ENCODE measurements at regions not wholly inside any gene's neighbourhood (a gene's known extent, or its start where the extent isn't known, plus 50 kb on each side); places are given as distances from the start of the nearest gene placed in this dataset.
A peak's percentile ranks its signal among the peaks of the same experiment; 100 is the strongest.

DNA sequence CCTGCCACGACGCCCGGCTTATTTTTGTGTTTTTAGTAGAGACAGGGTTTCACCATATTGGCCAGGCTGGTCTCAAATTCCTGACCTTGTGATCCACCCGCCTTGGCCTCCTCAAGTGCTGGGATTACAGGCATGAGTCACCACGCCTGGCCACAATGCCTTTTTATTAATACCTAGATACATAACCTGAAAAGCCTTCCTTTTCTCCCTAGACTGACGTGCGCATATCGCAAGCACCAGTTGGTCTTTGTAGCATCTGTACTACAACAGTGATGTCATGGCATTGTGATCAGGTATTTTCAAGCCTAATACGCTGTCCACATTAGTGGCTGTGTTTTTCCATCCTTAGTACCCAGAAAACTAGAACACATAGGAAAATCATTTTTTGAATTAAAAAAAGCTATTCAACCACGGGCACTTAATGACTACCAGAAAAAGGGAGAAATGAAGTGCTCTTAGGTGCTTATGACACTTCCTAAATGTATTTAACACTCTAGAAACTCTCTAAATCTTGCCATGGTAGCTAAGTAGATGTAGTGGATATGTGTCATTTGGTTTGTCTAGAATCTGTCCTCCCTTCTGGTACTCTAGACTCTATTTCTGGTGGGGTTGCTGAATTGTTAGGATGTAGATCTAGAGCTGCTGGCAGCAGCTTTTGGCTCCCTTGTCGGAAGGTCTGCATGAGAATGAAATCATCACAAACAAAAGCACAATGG is 707.8 kb downstream of the STIM2 start:
- no peaks in the 10 kb centered on the region for H3K9me3 ChIP-seq (ENCODE audit: insufficient read depth, low read depth)
- H3K27ac ChIP-seq, result no peak overlapping the region
- H4K20me1 ChIP-seq (ENCODE audit: insufficient read depth), result no peaks in the 10 kb centered on the region
- H3K9me2 ChIP-seq (ENCODE audit: insufficient read depth), result no peaks in the 10 kb centered on the region; the same call in 1 of the 2 replicates
- no peak overlapping the region for H3K4me2 ChIP-seq
- CTCF ChIA-PET, result no interaction called here
- no peak overlapping the region for H3K4me3 ChIP-seq
- H3K4me1 ChIP-seq (replicated peaks; ENCODE audit: insufficient read depth), result no peaks in the 10 kb centered on the region
- DNase-seq, result peak in 1 of 2 experiments; percentile 10
- H3K79me2 ChIP-seq (ENCODE audit: low read depth), result no peaks in the 10 kb centered on the region
- POLR2A ChIA-PET (ENCODE audit: unreplicated experiment), result no interaction called here
- no peaks in the 10 kb centered on the region for H3F3A ChIP-seq (ENCODE audit: insufficient read depth, low read depth)
- H3K27me3 ChIP-seq (ENCODE audit: insufficient read depth, low read depth), result no peaks in the 10 kb centered on the region
- TF ChIP-seq EZH2 (IDR thresholded peaks at IDR 0.05; ENCODE audit: low read depth) (no peak), CTCF (conservative IDR thresholded peaks at IDR 0.05) (no peak)
- no peaks in the 10 kb centered on the region for H3K36me3 ChIP-seq (ENCODE audit: low read depth)
- H2AFZ ChIP-seq, result no peak overlapping the region
- BruUV-seq (replicated peaks), result no TSS peak
- intact Hi-C loops (cut with micrococcal nuclease; ENCODE audit: unreplicated experiment), result no loop called here

GRCh38 chr4:27568952-27569319 is 708.3 kb downstream of the STIM2 start:
- ChIA-PET CTCF (no interaction called here), POLR2A (ENCODE audit: unreplicated experiment) (no interaction called here)
- no peak overlapping the region for H2AFZ ChIP-seq
- H3K4me1 ChIP-seq (replicated peaks; ENCODE audit: insufficient read depth), result no peaks in the 10 kb centered on the region
- H3K9me3 ChIP-seq (ENCODE audit: insufficient read depth, low read depth), result no peaks in the 10 kb centered on the region
- H3K79me2 ChIP-seq (ENCODE audit: low read depth), result no peaks in the 10 kb centered on the region
- H3K4me3 ChIP-seq, result no peak overlapping the region
- H3F3A ChIP-seq (ENCODE audit: insufficient read depth, low read depth), result no peaks in the 10 kb centered on the region
- H3K9me2 ChIP-seq (ENCODE audit: insufficient read depth), result no peaks in the 10 kb centered on the region; the same call in 1 of the 2 replicates
- no peaks in the 10 kb centered on the region for H4K20me1 ChIP-seq (ENCODE audit: insufficient read depth)
- no peaks in the 10 kb centered on the region for H3K27me3 ChIP-seq (ENCODE audit: insufficient read depth, low read depth)
- TF ChIP-seq CTCF (conservative IDR thresholded peaks at IDR 0.05), result no peak
- no peak for TF ChIP-seq EZH2 (IDR thresholded peaks at IDR 0.05; ENCODE audit: low read depth)
- intact Hi-C loops (cut with micrococcal nuclease; ENCODE audit: unreplicated experiment), result no loop called here
- H3K4me2 ChIP-seq, result no peak overlapping the region
- no peak for DNase-seq
- BruUV-seq (replicated peaks), result no TSS peak
- H3K27ac ChIP-seq, result no peak overlapping the region
- no peaks in the 10 kb centered on the region for H3K36me3 ChIP-seq (ENCODE audit: low read depth)

DNA sequence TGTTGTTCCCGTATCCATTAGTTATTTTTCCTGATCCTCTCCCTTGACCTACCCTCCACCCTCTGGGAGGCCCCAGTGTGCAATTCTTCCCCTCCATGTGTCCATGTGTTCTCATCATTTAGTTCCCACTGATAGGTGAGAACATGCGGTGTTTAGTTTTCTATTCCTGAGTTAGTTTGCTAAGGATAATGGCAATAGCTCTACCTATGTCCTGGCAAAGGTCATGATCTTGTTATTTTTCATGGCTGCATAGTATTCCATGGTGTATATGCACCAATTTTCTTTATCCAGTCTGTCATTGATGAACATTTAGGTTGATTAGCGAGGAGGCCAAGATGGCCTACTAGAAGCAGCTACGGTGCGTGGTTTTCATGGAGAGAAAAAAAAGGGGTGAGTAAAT is 714.1 kb downstream of the STIM2 start:
- Histone ChIP-seq H3K4me1 (replicated peaks; ENCODE audit: insufficient read depth) (no peaks in the 10 kb centered on the region), H2AFZ (no peak overlapping the region), H3K27me3 (ENCODE audit: insufficient read depth, low read depth) (no peaks in the 10 kb centered on the region), H4K20me1 (ENCODE audit: insufficient read depth) (no peaks in the 10 kb centered on the region), H3F3A (ENCODE audit: insufficient read depth, low read depth) (no peaks in the 10 kb centered on the region), H3K4me3 (no peak overlapping the region), H3K79me2 (ENCODE audit: low read depth) (no peaks in the 10 kb centered on the region), H3K9me2 (ENCODE audit: insufficient read depth) (no peaks in the 10 kb centered on the region), H3K27ac (no peak overlapping the region), H3K36me3 (ENCODE audit: low read depth) (no peaks in the 10 kb centered on the region), H3K4me2 (no peak overlapping the region), H3K9me3 (ENCODE audit: insufficient read depth, low read depth) (no peaks in the 10 kb centered on the region)
- TF ChIP-seq CTCF (conservative IDR thresholded peaks at IDR 0.05) (no peak), EZH2 (IDR thresholded peaks at IDR 0.05; ENCODE audit: low read depth) (no peak)
- ChIA-PET CTCF (no interaction called here), POLR2A (ENCODE audit: unreplicated experiment) (no interaction called here)
- no peak for DNase-seq
- no TSS peak for BruUV-seq (replicated peaks)
- intact Hi-C loops (cut with micrococcal nuclease; ENCODE audit: unreplicated experiment), result no loop called here
